ENCODE measurements at regions not wholly inside any gene's neighbourhood (a gene's known extent, or its start where the extent isn't known, plus 50 kb on each side); places are given as distances from the start of the nearest gene placed in this dataset.

DNA sequence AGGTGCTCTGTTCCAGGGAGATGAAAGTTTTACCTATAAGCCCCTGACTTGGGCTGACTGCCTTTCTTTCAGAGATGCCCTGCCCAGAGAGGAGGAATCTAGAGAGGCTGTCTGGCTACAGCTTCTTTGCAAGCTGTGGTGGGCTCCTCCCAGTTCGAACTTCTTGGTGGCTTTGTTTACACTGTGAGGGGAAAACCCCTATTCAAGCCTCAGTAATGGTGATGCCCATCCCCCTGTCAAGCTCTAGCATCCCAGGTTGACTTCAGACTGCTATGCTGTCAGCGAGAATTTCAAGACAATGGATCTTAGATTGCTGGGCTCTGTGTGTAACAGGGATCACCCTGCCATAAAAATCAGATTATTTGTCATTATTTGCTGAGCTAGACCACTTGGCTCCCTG is 377.6 kb downstream of the FLRT2 start:
- no peak overlapping the region for H2AFZ ChIP-seq (ENCODE audit: low read depth, low read length)

DNA sequence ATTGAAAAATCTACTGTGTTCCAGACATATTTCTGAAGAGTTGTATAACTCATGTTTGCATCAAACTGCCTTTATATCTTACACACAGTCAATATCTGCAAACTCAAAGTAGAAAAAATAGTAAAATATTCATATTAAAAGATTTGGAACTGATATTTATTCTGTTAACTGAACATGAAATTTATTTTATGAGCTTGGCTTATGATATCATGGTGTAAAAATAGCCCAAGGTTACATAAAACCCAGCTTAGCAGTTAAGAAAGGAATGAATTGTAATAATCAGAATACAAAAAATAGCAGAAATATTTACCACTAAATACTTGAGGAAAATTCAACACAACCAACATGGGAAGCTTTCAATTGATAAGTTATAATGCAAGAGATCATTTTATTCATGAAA is 367.9 kb downstream of the FLRT2 start:
- Histone ChIP-seq H3K27me3 (ENCODE audit: insufficient read depth, low read depth, low read length) (no peaks in the 10 kb centered on the region), H3K4me2 (ENCODE audit: low read length) (no peak overlapping the region), H3K4me3 (ENCODE audit: low read length) (no peak overlapping the region), H3F3A (ENCODE audit: insufficient read depth, low read length, poor library complexity, severe bottlenecking) (no peaks in the 10 kb centered on the region), H3K9me2 (ENCODE audit: insufficient read depth, low read length) (no peaks in the 10 kb centered on the region), H3K9me3 (ENCODE audit: low read length) (no peaks in the 10 kb centered on the region), H3K36me3 (ENCODE audit: insufficient read depth, low read length) (no peaks in the 10 kb centered on the region), H4K20me1 (ENCODE audit: insufficient read depth) (no peaks in the 10 kb centered on the region), H3K79me2 (replicated peaks; ENCODE audit: insufficient read depth, low read length) (no peaks in the 10 kb centered on the region), H2AFZ (ENCODE audit: low read depth, low read length) (no peak overlapping the region), H3K9ac (ENCODE audit: low read length) (no peak overlapping the region), H3K27ac (ENCODE audit: low read length) (no peak overlapping the region)
- TF ChIP-seq, protein P1, sequence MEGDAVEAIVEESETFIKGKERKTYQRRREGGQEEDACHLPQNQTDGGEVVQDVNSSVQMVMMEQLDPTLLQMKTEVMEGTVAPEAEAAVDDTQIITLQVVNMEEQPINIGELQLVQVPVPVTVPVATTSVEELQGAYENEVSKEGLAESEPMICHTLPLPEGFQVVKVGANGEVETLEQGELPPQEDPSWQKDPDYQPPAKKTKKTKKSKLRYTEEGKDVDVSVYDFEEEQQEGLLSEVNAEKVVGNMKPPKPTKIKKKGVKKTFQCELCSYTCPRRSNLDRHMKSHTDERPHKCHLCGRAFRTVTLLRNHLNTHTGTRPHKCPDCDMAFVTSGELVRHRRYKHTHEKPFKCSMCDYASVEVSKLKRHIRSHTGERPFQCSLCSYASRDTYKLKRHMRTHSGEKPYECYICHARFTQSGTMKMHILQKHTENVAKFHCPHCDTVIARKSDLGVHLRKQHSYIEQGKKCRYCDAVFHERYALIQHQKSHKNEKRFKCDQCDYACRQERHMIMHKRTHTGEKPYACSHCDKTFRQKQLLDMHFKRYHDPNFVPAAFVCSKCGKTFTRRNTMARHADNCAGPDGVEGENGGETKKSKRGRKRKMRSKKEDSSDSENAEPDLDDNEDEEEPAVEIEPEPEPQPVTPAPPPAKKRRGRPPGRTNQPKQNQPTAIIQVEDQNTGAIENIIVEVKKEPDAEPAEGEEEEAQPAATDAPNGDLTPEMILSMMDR (IDR thresholded peaks at IDR 0.05; ENCODE audit: poor library complexity, severe bottlenecking): no peak

More for the DNA sequence above, 377.6 kb downstream of the FLRT2 start:
- H3K9ac ChIP-seq (ENCODE audit: low read length): no peak overlapping the region
- H3K27me3 ChIP-seq (ENCODE audit: insufficient read depth, low read depth, low read length): no peaks in the 10 kb centered on the region
- H3K9me2 ChIP-seq (ENCODE audit: insufficient read depth, low read length): no peaks in the 10 kb centered on the region
- H3K27ac ChIP-seq (ENCODE audit: low read length): no peak overlapping the region
- no peaks in the 10 kb centered on the region for H3K9me3 ChIP-seq (ENCODE audit: low read length)
- no peak overlapping the region for H3K4me2 ChIP-seq (ENCODE audit: low read length)
- H3K36me3 ChIP-seq (ENCODE audit: insufficient read depth, low read length): no peaks in the 10 kb centered on the region
- no peaks in the 10 kb centered on the region for H3F3A ChIP-seq (ENCODE audit: insufficient read depth, low read length, poor library complexity, severe bottlenecking)
- TF ChIP-seq EP300 (conservative IDR thresholded peaks at IDR 0.05; ENCODE audit: poor library complexity, severe bottlenecking) (no peak), TAF1 (IDR thresholded peaks at IDR 0.05; ENCODE audit: low read depth) (no peak), SMC3 (conservative IDR thresholded peaks at IDR 0.05; ENCODE audit: poor library complexity) (no peak), RAD21 (conservative IDR thresholded peaks at IDR 0.05) (no peak), MXI1 (conservative IDR thresholded peaks at IDR 0.05; ENCODE audit: poor library complexity, severe bottlenecking) (no peak), POLR2AphosphoS5 (IDR thresholded peaks at IDR 0.05) (no peak), EZH2 (IDR thresholded peaks at IDR 0.05; ENCODE audit: borderline replicate concordance, insufficient read depth, low read length, poor library complexity, severe bottlenecking) (no peak)
- TF ChIP-seq, protein P2, sequence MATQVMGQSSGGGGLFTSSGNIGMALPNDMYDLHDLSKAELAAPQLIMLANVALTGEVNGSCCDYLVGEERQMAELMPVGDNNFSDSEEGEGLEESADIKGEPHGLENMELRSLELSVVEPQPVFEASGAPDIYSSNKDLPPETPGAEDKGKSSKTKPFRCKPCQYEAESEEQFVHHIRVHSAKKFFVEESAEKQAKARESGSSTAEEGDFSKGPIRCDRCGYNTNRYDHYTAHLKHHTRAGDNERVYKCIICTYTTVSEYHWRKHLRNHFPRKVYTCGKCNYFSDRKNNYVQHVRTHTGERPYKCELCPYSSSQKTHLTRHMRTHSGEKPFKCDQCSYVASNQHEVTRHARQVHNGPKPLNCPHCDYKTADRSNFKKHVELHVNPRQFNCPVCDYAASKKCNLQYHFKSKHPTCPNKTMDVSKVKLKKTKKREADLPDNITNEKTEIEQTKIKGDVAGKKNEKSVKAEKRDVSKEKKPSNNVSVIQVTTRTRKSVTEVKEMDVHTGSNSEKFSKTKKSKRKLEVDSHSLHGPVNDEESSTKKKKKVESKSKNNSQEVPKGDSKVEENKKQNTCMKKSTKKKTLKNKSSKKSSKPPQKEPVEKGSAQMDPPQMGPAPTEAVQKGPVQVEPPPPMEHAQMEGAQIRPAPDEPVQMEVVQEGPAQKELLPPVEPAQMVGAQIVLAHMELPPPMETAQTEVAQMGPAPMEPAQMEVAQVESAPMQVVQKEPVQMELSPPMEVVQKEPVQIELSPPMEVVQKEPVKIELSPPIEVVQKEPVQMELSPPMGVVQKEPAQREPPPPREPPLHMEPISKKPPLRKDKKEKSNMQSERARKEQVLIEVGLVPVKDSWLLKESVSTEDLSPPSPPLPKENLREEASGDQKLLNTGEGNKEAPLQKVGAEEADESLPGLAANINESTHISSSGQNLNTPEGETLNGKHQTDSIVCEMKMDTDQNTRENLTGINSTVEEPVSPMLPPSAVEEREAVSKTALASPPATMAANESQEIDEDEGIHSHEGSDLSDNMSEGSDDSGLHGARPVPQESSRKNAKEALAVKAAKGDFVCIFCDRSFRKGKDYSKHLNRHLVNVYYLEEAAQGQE (IDR thresholded peaks at IDR 0.05; ENCODE audit: borderline replicate concordance): no peak
- TF ChIP-seq, protein P1 (IDR thresholded peaks at IDR 0.05; ENCODE audit: poor library complexity, severe bottlenecking): no peak
- no peaks in the 10 kb centered on the region for H3K79me2 ChIP-seq (replicated peaks; ENCODE audit: insufficient read depth, low read length)
- no peak overlapping the region for H3K4me3 ChIP-seq (ENCODE audit: low read length)
- no peaks in the 10 kb centered on the region for H4K20me1 ChIP-seq (ENCODE audit: insufficient read depth)
